ENCODE measurements at regions not wholly inside any gene's neighbourhood (a gene's known extent, or its start where the extent isn't known, plus 50 kb on each side); places are given as distances from the start of the nearest gene placed in this dataset.

- intact Hi-C loops (cut with DNase I) = no loop called here
- DNase-seq (no peak), ATAC-seq (ENCODE audit: poor library complexity) (peak; percentile 61)
Measured at GRCh38 chr7:106957766-106958165, 86.7 kb upstream of the PRKAR2B start.

GRCh38 chr7:106959753-106960152 lies 84.8 kb upstream of the PRKAR2B start:
- intact Hi-C loops (cut with DNase I) = no loop called here
- DNase-seq (no peak), ATAC-seq (ENCODE audit: poor library complexity) (no peak)

DNA sequence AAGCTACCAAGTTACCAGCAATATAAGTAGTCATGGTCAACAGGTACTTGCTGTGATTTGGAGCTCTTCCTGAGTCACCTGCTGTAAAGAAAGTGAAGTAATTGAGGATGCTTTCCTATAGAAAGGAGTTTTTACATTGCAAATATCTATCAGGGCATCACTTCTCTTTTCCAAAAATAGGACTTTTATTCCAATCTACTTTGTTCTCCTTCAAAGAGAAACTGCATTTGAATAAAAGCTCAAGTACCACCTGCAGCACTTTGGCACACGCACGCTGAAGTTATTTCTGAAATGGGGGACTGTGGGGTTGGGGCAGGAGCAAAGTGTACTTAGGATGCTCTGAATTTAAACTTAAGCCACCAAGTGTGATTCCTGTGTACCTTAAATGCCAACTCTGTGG lies 81.8 kb upstream of the PRKAR2B start:
- DNase-seq = no peak
- intact Hi-C loops (cut with DNase I) = no loop called here
- no peak for ATAC-seq (ENCODE audit: poor library complexity)

DNA sequence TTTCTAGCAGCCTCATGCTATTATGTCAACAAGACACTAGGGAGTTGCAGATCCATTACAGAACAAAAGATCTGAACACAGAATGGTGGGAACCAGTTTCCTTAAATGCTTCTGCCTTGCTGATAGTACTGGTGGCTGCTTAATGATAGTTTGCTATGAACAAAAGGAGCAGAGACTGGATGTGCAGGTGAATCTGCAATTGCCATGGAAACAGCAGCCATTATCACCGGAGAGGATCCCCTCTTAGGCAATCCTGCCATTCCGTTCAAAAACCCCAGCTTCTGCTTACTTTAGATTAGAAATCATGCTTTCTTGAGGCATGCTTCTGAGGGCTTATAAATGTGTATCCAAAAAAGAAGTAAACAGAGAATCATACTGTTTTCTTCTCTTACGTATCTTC lies 80.0 kb upstream of the PRKAR2B start:
- intact Hi-C loops (cut with DNase I) = no loop called here
- no peak for ATAC-seq (ENCODE audit: poor library complexity)
- no peak for DNase-seq

DNA sequence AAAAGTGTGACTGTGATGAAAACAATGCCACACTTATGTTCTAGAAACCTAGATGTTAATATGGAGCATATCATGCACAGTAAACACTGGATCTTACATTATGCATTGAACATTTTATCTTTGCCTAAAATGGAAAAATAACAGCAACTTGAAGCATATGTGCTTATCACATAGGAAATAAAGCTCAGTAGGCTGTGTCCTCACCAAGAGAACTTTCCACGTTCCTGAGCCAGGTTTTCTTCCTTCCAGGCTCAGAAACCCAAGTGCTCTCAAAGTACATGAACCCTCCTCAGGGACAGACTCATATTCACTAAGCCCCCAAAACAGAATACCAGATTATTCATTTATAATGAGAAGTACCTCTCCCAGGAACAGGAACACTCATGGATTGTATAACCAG lies 79.4 kb upstream of the PRKAR2B start:
- ATAC-seq (ENCODE audit: poor library complexity) = no peak
- intact Hi-C loops (cut with DNase I) = no loop called here

DNA sequence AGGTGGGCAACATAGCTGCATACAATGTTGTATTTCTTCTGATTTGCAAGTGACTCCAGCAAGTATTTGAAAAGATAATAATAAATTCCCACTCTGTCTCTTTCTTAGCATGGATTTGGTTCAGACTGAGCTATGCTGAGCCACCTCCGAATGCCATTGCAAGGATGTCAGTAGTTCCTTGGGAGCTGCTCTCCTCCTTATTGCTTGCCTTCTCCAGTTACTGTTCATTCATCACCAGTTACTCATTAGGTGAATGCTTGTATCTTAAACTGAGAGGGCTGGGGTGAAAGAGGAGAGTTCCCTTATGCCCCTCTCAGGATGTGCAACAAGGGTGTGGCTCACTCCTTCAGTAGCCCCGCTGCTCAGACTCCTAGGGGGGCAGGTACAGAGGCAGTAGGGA lies 78.4 kb upstream of the PRKAR2B start:
- DNase-seq (no peak), ATAC-seq (ENCODE audit: poor library complexity) (no peak)
- intact Hi-C loops (cut with DNase I) = no loop called here

More for the DNA sequence above, 79.4 kb upstream of the PRKAR2B start:
- no peak for DNase-seq

DNA sequence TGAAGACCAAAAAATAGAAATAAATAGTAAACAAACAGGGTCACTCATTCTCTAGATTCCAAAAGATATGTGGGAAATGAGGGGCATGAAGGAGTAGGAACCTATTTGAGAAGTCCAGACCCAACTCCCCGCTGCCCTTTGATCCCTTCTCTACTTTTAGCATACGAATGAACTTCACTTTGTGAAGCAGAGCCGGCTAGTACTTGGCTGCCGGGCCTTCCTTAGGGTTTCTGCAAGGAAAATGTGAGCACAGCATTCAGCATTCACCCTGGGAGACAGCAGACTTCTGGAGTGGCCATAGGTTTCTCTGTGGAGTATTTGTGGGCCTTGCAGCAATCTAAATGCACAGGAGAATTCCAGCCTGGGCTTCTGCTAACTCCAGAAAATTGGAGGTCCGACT lies 76.3 kb upstream of the PRKAR2B start:
- intact Hi-C loops (cut with DNase I) = no loop called here
- ATAC-seq (ENCODE audit: poor library complexity) (no peak), DNase-seq (no peak)

DNA sequence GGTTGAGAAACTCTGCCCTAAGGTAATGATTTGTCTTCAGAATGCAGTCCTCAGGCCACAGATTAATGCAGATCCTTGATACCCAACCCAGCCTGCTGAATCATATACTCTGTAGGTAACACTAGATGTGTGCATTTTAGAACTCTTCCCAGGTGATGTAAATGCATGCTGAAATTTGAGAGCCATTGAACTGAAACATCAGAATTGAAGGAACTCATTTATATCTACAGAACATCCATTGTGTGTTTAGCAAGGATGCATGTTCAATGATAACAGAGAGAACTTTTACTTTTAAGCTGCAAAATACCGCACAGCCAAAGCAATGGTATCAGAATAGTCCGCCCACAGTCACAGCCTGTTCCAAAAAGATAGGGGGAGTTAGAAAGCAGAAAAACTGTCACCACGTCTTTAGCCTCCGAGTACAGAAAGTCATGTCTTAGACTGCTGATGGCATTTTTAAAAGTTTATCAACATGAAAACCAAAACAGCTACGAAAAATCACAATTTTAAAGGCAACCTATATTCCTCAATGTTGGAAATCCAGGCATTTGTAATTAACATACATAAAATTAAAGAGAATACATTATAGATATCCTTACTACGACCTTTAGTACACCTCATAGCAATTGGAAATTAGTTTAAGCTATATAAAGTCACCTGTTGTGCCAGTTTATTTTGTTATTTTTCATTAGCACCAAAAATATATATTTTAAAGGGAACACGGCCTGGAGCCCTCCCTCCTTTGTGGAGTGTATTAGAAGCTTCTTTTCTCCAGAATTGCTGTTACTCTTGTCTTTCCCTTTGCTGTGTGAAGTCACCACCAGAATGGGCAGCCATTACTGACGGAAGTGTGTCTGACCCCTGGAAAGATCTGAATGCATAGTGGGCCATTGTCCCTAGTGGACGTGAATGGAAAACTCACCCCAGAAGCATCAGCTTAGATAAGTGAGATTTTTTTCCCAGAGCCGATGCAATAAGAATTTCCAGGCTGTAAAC lies 65.8 kb upstream of the PRKAR2B start:
- ATAC-seq (ENCODE audit: poor library complexity) = peak; percentile 73
- intact Hi-C loops (cut with DNase I) = no loop called here

DNA sequence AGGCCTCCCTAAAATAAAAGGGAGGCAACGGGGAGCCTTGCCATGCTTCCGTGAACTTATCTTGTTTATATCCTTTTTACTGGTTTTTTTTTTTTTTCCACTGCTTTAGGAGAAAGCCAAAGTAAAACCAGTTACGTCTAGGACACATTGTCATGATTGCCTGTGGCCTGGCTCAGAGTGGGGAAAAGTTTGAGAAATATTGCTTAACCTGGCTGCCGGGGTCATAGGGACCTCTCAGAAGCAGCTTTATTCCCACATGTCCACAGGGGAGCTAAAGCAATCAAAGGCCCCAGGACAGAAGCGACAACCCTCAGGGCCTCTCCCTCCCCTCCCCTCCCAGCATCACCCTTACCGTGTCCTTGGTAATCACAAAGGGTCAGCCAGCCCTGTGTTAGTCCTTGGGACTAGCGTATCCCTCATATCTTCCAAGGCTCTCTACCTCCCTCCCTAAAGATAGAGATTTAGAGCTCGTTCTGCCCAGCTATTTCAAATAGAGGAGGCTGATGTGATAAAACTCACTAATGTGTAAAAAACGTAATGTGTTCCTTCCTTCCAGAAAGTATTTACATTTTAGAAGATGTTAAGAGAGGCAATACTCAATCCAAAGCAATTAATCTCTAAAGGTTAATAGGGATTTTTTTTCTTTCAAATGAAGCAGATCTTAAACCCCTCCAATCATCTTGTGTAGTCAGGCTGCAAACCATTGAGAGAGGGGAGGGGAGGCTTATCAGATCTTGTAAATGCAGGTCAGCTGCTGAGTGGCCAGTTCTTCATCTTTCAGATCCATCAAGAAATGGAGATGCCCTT lies 64.8 kb upstream of the PRKAR2B start:
- peak; percentile 53 for ATAC-seq (ENCODE audit: poor library complexity)
- intact Hi-C loops (cut with DNase I) = no loop called here
- DNase-seq = no peak

More for the DNA sequence above, 65.8 kb upstream of the PRKAR2B start:
- DNase-seq = no peak

GRCh38 chr7:106980358-106980685 lies 64.2 kb upstream of the PRKAR2B start:
- intact Hi-C loops (cut with DNase I) = no loop called here
- DNase-seq (no peak), ATAC-seq (ENCODE audit: poor library complexity) (no peak)

- ATAC-seq (ENCODE audit: poor library complexity) = no peak
- no peak for DNase-seq
- intact Hi-C loops (cut with DNase I) = no loop called here
Measured at GRCh38 chr7:106982415-106982814, 62.1 kb upstream of the PRKAR2B start.

GRCh38 chr7:106984034-106984433 lies 60.5 kb upstream of the PRKAR2B start:
- intact Hi-C loops (cut with DNase I) = no loop called here
- no peak for DNase-seq
- ATAC-seq (ENCODE audit: poor library complexity) = no peak

DNA sequence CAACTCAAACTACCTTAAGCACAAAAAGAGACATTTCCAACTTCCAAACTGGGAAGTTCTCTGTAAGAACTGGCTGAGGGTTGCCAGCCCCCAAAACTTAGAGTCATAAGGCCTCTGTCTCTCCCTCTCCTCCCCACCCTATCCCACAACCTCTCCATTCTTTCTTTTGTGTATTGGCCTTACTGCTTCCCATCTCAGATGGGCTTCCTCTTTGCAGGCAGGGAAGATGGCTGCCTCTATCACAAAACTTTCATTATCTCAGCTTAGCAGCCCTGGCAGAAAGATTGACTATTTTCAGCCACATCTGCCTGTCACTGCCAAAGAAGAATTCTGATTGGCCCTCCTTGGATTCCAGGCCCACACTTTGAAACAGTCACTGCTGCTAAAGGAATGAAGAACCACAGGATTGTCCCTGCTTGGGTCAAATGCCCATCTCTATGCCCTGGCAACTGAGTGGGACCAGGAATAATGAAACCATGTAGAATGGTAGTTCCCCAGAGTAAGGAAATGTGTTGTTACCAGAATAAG lies 58.0 kb upstream of the PRKAR2B start:
- ATAC-seq (ENCODE audit: poor library complexity) = no peak
- intact Hi-C loops (cut with DNase I) = no loop called here
- no peak for DNase-seq

- ATAC-seq (ENCODE audit: poor library complexity) = no peak
- DNase-seq = no peak
- intact Hi-C loops (cut with DNase I) = no loop called here
Measured at GRCh38 chr7:106987777-106988176, 56.7 kb upstream of the PRKAR2B start.

DNA sequence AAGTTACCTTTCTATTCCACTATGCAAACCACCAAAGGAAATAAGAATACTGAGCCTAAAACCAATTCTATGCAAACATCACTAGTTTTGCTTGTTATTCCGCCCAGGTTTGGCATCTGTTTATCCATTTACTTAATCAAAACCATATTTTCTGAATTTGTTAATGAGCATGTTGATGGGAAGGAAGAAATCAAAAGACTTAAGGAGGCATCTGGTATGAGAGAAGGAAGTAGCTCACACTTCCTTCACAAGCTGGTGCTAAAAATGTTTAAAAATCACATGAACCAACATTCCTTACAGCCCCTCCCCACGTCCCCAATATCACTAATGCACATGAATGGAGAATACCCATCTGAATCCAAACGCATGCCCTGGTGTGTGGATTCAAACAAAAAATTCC lies 52.0 kb upstream of the PRKAR2B start:
- intact Hi-C loops (cut with DNase I) = no loop called here
- ATAC-seq (ENCODE audit: poor library complexity) (no peak), DNase-seq (no peak)
